Occipital lobe (tissue), 1 donor: ENCODE measurements at regions not wholly inside any gene's neighbourhood (a gene's known extent, or its start where the extent isn't known, plus 50 kb on each side); places are given as distances from the start of the nearest gene placed in this dataset.

Experiments
- DNase-seq: peaks from one replicate; lab custom pipeline; 2025; lab: John Stamatoyannopoulos, UW

GRCh38 chr14:104291123-104292000, 153.0 kb downstream of the KIF26A start:
- no peak for DNase-seq

- no peak for DNase-seq
Measured at GRCh38 chr14:104292084-104292970, 153.9 kb downstream of the KIF26A start.

DNA sequence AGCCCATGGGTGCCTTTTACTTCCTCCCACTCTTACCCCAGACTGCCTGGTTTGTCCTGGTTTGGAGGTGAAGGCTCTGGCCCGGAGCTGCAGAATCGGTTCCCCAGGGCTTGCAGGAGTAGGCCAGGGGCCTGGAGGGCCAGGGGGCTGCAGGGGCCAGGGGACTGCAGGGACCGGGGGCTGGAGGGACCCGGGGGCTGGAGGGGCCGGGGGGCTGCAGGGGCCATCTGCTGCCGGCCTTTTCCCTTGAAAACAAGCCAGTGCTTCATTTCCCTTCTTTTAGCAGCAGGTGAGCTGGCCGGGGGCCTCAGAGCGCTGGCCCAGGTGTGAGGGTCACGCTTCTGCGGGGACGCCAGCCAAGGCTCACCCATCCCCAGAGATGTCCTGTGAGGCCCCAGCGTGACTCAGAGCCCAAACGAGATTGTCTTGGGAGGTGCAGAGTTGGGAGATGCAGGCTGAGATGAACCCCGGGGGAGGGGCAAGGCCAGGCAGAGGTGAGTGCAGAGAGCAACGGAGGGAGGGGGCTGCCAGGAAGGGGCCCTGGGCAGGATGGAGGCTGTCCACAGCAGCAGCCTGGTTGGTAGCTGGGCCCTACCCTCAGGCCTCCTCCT, 154.9 kb downstream of the KIF26A start:
- no peak for DNase-seq

DNA sequence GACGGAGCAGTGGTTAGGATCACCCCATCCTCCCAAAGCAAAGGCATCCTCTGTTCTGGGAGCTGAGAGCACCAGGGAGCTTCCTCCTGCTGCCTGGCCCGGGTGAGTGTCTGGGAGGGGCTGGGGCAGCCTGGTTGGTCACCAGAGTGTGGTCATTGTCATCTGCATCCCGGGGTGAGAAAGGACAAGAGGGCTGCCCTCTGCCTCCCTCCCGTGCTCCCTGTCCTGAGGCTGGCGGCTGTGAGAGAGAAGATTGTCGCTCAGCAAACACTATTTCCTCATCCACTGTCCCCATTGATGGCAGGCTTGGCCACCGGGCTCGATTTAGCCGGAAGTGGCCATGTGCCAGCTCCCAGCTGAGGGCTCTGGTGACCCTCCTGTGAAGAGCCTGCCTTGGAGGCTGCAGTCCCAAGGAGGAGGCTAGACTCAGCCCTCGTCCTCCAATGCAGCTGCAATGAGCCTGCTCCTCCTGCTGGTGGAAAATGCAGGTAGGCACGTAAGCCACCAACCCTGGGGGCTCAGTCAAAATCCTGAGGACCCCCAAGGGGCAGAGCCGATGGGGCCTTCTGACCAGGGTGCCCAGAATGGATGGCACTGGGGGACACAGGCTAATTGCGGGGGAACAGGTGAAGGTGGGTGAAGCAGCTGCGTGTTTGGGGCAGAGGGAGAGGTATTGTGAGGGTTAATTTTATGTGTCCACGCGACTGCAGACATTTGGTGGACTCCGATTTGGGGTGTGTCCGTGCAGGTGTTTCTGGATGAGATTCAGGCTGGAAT, 155.7 kb downstream of the KIF26A start:
- DNase-seq, result no peak

DNA sequence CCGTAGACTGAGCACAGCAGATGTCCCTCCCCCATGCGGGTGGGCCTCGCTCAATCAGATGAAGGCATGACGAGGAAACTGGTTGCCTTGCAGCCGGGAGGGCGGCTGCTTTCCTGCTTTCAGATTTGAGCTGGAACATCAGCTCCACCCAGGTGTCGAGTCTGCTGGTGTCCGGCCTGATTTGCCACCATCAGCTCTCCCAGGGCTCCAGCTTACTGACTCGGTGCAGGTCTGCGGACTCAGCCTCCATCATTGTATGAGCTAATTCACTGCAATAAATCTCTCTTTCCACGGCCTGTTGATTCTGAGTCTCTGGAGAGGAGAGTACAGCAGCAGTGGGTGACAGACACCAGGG, 156.2 kb downstream of the KIF26A start:
- DNase-seq, result no peak

GRCh38 chr14:104294983-104295680, 156.7 kb downstream of the KIF26A start:
- no peak for DNase-seq

GRCh38 chr14:104295681-104296387, 157.4 kb downstream of the KIF26A start:
- DNase-seq, result no peak

GRCh38 chr14:104296388-104297312, 158.3 kb downstream of the KIF26A start:
- DNase-seq, result no peak

- DNase-seq, result no peak
Measured at GRCh38 chr14:104297313-104297704, 158.9 kb downstream of the KIF26A start.

DNA sequence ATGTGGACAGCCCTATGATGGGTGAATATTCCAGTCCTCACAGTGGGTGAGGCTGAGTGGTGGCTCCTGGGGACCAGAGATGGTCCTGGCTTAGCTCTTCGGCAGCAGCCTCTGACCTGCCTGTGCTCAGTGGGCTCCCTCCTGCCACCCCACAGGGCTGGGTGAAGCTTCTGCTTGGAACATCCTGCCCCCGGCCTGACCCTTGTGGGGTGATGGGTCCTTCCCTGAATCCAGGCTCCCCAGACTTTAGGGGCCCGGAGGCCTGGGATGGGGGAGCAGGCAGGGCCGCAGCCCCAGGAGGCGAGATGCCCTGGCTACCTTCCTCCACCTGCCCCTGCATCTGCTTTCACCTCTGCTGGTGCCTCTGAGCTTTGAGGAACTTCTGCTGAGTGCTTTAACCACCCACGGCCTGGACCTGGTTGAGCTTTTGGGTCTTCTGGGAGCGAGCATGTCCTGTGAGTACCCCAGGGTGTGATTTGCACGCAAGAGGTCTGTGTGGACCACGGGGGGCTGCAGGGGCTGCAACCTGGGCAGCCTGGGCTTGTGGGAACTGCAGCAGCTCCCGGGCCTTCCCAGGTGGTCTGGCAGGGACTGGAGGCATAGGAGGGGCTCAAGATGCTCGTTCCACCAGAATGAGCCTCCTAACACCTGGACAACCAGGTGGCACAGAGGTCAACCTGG, 159.5 kb downstream of the KIF26A start:
- DNase-seq, result no peak

DNA sequence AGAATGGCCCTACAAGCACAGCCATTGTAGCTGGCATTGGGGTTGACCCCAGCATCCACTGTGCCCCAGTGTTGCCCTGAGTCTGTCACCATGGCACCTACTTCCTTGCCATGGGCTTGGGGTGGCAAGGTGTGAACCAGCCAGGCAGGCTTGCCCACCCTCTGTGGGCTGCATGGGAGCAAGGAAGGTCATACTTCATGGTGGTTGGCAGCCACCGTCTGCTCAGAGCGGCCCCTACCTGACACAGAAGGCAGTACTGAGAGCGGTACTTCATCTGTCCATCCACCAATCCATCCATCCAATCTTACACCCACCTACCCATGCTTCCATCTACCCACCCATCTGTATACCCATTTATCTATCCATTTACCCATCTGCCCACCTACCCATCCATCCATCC, 160.1 kb downstream of the KIF26A start:
- no peak for DNase-seq

GRCh38 chr14:104299993-104300761, 161.8 kb downstream of the KIF26A start:
- DNase-seq, result no peak

DNA sequence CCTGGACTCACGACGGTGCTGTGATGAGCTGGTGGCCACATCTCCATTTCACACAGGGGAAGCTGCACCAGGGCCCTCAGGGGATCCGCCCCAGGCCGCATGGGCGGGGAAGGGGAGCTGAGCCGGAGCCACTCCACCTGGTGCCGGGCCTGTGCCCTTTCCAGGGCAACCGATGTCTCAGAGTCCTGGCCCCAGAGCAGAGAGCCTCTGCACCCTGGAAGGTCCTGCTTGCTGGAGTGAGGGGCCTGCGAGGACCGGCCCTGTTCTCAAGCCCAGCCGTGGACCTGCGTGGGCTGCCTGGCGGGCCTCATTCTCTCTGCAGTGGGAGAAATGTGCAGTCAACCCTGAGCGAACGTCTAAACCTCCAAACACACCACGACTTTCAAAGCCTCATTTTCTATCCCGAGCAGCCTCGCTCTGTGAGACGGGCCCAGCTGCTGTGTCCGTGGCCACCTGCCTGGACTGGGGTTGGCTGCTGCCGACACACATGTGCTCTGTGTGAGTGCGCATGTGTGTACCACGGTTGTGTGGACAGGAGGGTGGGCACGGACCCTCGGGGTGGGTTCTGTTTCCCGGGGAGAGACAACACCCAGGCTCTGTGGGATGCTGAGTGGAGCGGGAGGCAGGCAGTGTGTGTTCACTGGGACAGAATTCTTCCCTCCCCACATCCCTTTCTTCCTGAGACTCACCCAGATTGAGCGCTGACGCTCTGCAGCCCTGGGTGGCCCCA, 163.5 kb downstream of the KIF26A start:
- DNase-seq, result no peak

DNA sequence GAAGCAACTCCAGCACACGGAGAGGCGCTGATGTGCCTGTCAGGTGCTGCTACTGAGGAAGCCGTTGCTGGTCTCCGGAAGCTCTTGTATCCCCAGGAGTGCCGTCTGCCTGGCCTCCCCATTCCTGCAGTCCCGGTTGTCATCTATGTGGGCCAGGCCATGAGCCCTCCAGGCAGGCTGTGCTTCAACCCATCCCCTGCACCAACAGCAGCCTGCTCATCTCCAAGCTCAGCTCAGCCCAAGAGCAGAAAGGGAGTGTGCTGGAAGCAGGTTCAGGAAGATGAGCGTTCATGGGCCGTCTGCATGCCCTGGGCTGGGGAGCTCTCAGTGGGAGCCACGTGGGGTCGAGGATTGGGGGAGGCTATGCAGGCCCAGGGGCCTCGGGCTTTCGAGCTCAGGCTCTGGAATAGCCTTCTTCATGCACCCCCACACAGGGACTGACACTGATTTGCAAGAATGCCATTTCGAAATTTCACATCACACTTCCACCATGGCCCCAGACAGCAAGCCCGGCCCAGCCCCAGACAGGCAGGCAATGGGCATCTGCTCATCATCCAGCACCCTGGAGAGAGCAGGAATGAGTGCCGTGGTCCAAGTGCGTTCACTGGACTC, 164.5 kb downstream of the KIF26A start:
- DNase-seq, result no peak

- no peak for DNase-seq
Measured at GRCh38 chr14:104303705-104304425, 165.5 kb downstream of the KIF26A start.
